ENCODE measurements at regions not wholly inside any gene's neighbourhood (a gene's known extent, or its start where the extent isn't known, plus 50 kb on each side); places are given as distances from the start of the nearest gene placed in this dataset.

GRCh38 chr3:177438596-177439220, 241.4 kb upstream of the TBL1XR1 start:
- H2AFZ ChIP-seq (ENCODE audit: low read length), result no peak overlapping the region
- in situ Hi-C loops (cut with HindIII; ENCODE audit: extremely low pct_ligation_motif_present, low pct_unique_long_range_greater_than_20kb), result loop anchor here (25.0 kb wide), 1 partner anchor 926 kb away; no protein-coding TSS in a partner anchor
- H4K20me1 ChIP-seq (ENCODE audit: insufficient read depth, low read length), result no peaks in the 10 kb centered on the region
- no peaks in the 10 kb centered on the region for H3K9me3 ChIP-seq (ENCODE audit: low read length)
- H3K4me1 ChIP-seq (ENCODE audit: insufficient read depth, low read length), result no peaks in the 10 kb centered on the region
- CTCF ChIA-PET (ENCODE audit: low intra/inter-chr PET ratio, low total read pairs), result no interaction called here
- H3K4me3 ChIP-seq (replicated peaks in 1 of 3; ENCODE audit: insufficient read depth in 1 of 3, low read depth in 2 of 3, low read length in 3 of 3), result no peak overlapping the region
- H3K27ac ChIP-seq (ENCODE audit: extremely low read length, insufficient read depth, low read length), result no peak overlapping the region
- no peaks in the 10 kb centered on the region; a peak in 1 of 5 replicates for H3K27me3 ChIP-seq (ENCODE audit: control insufficient read depth in 1 of 2, insufficient read depth in 2 of 2, low read length in 2 of 2)
- H3K36me3 ChIP-seq (replicated peaks in 1 of 2; ENCODE audit: control insufficient read depth in 1 of 2, insufficient read depth in 2 of 2, low read length in 2 of 2), result no peaks in the 10 kb centered on the region
- ATAC-seq (no peak), DNase-seq (ENCODE audit: low spot score) (no peak), FAIRE-seq (no peak)
- H3K9ac ChIP-seq (ENCODE audit: insufficient read depth, low read depth, low read length), result no peak overlapping the region
- POLR2A ChIA-PET, result no interaction called here
- H3K79me2 ChIP-seq (ENCODE audit: insufficient read depth, low read length), result no peaks in the 10 kb centered on the region
- intact Hi-C loops (cut with micrococcal nuclease; ENCODE audit: unreplicated experiment), result no loop called here
- H3K4me2 ChIP-seq (ENCODE audit: low read depth, low read length), result no peak overlapping the region
- WGBS (ENCODE audit: low lambda C conversion rate), result 46% methylated on average over 7 of the region's 7 CpGs
- BruUV-seq (replicated peaks), result no TSS peak
- TF ChIP-seq MBNL3 (CRISPR knock-in tag; conservative IDR thresholded peaks at IDR 0.05) (no peak), TSC22D2 (CRISPR knock-in tag; IDR thresholded peaks at IDR 0.05; ENCODE audit: borderline replicate concordance) (no peak), NFE2 (CRISPR knock-in tag; IDR thresholded peaks at IDR 0.05) (no peak), XRCC5 (optimal IDR thresholded peaks at IDR 0.05; ENCODE audit: low read length) (no peak), ZNF746 (CRISPR knock-in tag; IDR thresholded peaks at IDR 0.05) (no peak), ZNF878 (CRISPR knock-in tag; IDR thresholded peaks at IDR 0.05) (no peak), NFKB2 (CRISPR knock-in tag; IDR thresholded peaks at IDR 0.05; ENCODE audit: borderline replicate concordance) (no peak), ZNF788 (CRISPR knock-in tag; IDR thresholded peaks at IDR 0.05; ENCODE audit: borderline replicate concordance) (no peak), ZNF468 (CRISPR knock-in tag; IDR thresholded peaks at IDR 0.05) (no peak), HOXA7 (CRISPR knock-in tag; IDR thresholded peaks at IDR 0.05) (no peak), NFRKB (IDR thresholded peaks at IDR 0.05) (no peak), SNRNP70 (IDR thresholded peaks at IDR 0.05; ENCODE audit: low read depth, low read length) (no peak), TCF12 (IDR thresholded peaks at IDR 0.05) (no peak), TCF12 (CRISPR knock-in tag; IDR thresholded peaks at IDR 0.05) (no peak), IRF9 (CRISPR knock-in tag; IDR thresholded peaks at IDR 0.05; ENCODE audit: borderline replicate concordance) (no peak), SPEN (CRISPR knock-in tag; IDR thresholded peaks at IDR 0.05; ENCODE audit: low read depth) (no peak)
- TF ChIP-seq, protein P1, sequence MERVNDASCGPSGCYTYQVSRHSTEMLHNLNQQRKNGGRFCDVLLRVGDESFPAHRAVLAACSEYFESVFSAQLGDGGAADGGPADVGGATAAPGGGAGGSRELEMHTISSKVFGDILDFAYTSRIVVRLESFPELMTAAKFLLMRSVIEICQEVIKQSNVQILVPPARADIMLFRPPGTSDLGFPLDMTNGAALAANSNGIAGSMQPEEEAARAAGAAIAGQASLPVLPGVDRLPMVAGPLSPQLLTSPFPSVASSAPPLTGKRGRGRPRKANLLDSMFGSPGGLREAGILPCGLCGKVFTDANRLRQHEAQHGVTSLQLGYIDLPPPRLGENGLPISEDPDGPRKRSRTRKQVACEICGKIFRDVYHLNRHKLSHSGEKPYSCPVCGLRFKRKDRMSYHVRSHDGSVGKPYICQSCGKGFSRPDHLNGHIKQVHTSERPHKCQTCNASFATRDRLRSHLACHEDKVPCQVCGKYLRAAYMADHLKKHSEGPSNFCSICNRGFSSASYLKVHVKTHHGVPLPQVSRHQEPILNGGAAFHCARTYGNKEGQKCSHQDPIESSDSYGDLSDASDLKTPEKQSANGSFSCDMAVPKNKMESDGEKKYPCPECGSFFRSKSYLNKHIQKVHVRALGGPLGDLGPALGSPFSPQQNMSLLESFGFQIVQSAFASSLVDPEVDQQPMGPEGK (CRISPR knock-in tag; IDR thresholded peaks at IDR 0.05), result no peak
- TF ChIP-seq, protein P2, sequence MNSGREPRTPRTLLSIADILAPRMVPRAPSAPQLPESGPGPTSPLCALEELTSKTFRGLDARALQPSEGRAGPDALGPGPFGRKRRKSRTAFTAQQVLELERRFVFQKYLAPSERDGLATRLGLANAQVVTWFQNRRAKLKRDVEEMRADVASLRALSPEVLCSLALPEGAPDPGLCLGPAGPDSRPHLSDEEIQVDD (CRISPR knock-in tag; IDR thresholded peaks at IDR 0.05; ENCODE audit: borderline replicate concordance), result no peak
- TF ChIP-seq, protein P3, sequence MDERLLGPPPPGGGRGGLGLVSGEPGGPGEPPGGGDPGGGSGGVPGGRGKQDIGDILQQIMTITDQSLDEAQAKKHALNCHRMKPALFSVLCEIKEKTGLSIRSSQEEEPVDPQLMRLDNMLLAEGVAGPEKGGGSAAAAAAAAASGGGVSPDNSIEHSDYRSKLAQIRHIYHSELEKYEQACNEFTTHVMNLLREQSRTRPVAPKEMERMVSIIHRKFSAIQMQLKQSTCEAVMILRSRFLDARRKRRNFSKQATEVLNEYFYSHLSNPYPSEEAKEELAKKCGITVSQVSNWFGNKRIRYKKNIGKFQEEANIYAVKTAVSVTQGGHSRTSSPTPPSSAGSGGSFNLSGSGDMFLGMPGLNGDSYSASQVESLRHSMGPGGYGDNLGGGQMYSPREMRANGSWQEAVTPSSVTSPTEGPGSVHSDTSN (CRISPR knock-in tag; IDR thresholded peaks at IDR 0.05), result no peak
